ENCODE measurements at regions not wholly inside any gene's neighbourhood (a gene's known extent, or its start where the extent isn't known, plus 50 kb on each side); places are given as distances from the start of the nearest gene placed in this dataset.

GRCh38 chr11:27861706-27862430 lies 161.6 kb upstream of the BDNF start:
- no peaks in the 10 kb centered on the region for H3K4me1 ChIP-seq (ENCODE audit: insufficient read depth, low read length, poor library complexity, severe bottlenecking)
- BruUV-seq (replicated peaks) = no TSS peak
- no peaks in the 10 kb centered on the region for H3K36me3 ChIP-seq (ENCODE audit: insufficient read depth, low read length, poor library complexity, severe bottlenecking)
- no peaks in the 10 kb centered on the region for H3K9me3 ChIP-seq (ENCODE audit: low read depth, low read length, poor library complexity, severe bottlenecking)
- no peak overlapping the region for H3K27ac ChIP-seq (ENCODE audit: low read depth, low read length, poor library complexity, severe bottlenecking)
- no peak for TF ChIP-seq CTCF (conservative IDR thresholded peaks at IDR 0.05; ENCODE audit: low read depth, low read length)
- no peak for TF ChIP-seq EZH2 (IDR thresholded peaks at IDR 0.05; ENCODE audit: borderline replicate concordance, low read depth, low read length, poor library complexity, severe bottlenecking)
- POLR2A ChIA-PET (ENCODE audit: low non-redundant PET) = interaction anchor here (0.6 kb wide), 1 partner anchor 9 kb away, joined by 4 read pairs; no protein-coding TSS in a partner anchor
- DNase-seq (ENCODE audit: low spot score) = no peak
- no peak overlapping the region for H3K4me3 ChIP-seq (ENCODE audit: low read depth, low read length, poor library complexity, severe bottlenecking)
- CTCF ChIA-PET = no interaction called here
- intact Hi-C loops (cut with micrococcal nuclease; ENCODE audit: unreplicated experiment) = no loop called here
- peaks cover 26% of the 10 kb centered on the region for H3K27me3 ChIP-seq (replicated peaks; ENCODE audit: insufficient read depth, low read depth, low read length, poor library complexity)

- Histone ChIP-seq H3K4me1 (ENCODE audit: insufficient read depth, low read length, poor library complexity, severe bottlenecking) (no peaks in the 10 kb centered on the region), H3K36me3 (ENCODE audit: insufficient read depth, low read length, poor library complexity, severe bottlenecking) (no peaks in the 10 kb centered on the region), H3K27me3 (replicated peaks; ENCODE audit: insufficient read depth, low read depth, low read length, poor library complexity) (peaks cover 19% of the 10 kb centered on the region), H3K27ac (ENCODE audit: low read depth, low read length, poor library complexity, severe bottlenecking) (no peak overlapping the region), H3K4me3 (ENCODE audit: low read depth, low read length, poor library complexity, severe bottlenecking) (no peak overlapping the region), H3K9me3 (ENCODE audit: low read depth, low read length, poor library complexity, severe bottlenecking) (no peaks in the 10 kb centered on the region)
- ChIA-PET CTCF (no interaction called here), POLR2A (ENCODE audit: low non-redundant PET) (no interaction called here)
- DNase-seq (ENCODE audit: low spot score) = no peak
- intact Hi-C loops (cut with micrococcal nuclease; ENCODE audit: unreplicated experiment) = no loop called here
- BruUV-seq (replicated peaks) = no TSS peak
- TF ChIP-seq EZH2 (IDR thresholded peaks at IDR 0.05; ENCODE audit: borderline replicate concordance, low read depth, low read length, poor library complexity, severe bottlenecking) (no peak), CTCF (conservative IDR thresholded peaks at IDR 0.05; ENCODE audit: low read depth, low read length) (no peak)
Observed at GRCh38 chr11:27860811-27861210, 160.6 kb upstream of the BDNF start.

GRCh38 chr11:27858866-27859265 lies 158.6 kb upstream of the BDNF start:
- Histone ChIP-seq H3K4me1 (ENCODE audit: insufficient read depth, low read length, poor library complexity, severe bottlenecking) (no peaks in the 10 kb centered on the region), H3K4me3 (ENCODE audit: low read depth, low read length, poor library complexity, severe bottlenecking) (no peak overlapping the region), H3K36me3 (ENCODE audit: insufficient read depth, low read length, poor library complexity, severe bottlenecking) (no peaks in the 10 kb centered on the region), H3K27ac (ENCODE audit: low read depth, low read length, poor library complexity, severe bottlenecking) (no peak overlapping the region), H3K9me3 (ENCODE audit: low read depth, low read length, poor library complexity, severe bottlenecking) (no peaks in the 10 kb centered on the region), H3K27me3 (replicated peaks; ENCODE audit: insufficient read depth, low read depth, low read length, poor library complexity) (peaks cover 16% of the 10 kb centered on the region)
- intact Hi-C loops (cut with micrococcal nuclease; ENCODE audit: unreplicated experiment) = no loop called here
- ChIA-PET CTCF (no interaction called here), POLR2A (ENCODE audit: low non-redundant PET) (no interaction called here)
- BruUV-seq (replicated peaks) = no TSS peak
- no peak for TF ChIP-seq CTCF (conservative IDR thresholded peaks at IDR 0.05; ENCODE audit: low read depth, low read length)
- no peak for TF ChIP-seq EZH2 (IDR thresholded peaks at IDR 0.05; ENCODE audit: borderline replicate concordance, low read depth, low read length, poor library complexity, severe bottlenecking)
- no peak for DNase-seq (ENCODE audit: low spot score)
